ENCODE measurements at regions not wholly inside any gene's neighbourhood (a gene's known extent, or its start where the extent isn't known, plus 50 kb on each side); places are given as distances from the start of the nearest gene placed in this dataset.
"Not testable (repeated sequence)": the region's sequence is repeated elsewhere in the genome, so short reads cannot be mapped to it uniquely, and the experiment has no call there.

GRCh38 chr2:8595811-8596600 is 85.8 kb upstream of the ID2 start:
- no peak for DNase-seq

GRCh38 chr2:8597094-8597493 is 84.8 kb upstream of the ID2 start:
- no peak for DNase-seq

GRCh38 chr2:8597559-8598225 is 84.2 kb upstream of the ID2 start:
- DNase-seq: no peak

- no peak for DNase-seq
Measured at GRCh38 chr2:8598295-8599165, 83.3 kb upstream of the ID2 start.

- no peak for DNase-seq
Measured at GRCh38 chr2:8599421-8600242, 82.2 kb upstream of the ID2 start.

- no peak for DNase-seq
Measured at GRCh38 chr2:8600456-8600855, 81.4 kb upstream of the ID2 start.

GRCh38 chr2:8602809-8603208 is 79.0 kb upstream of the ID2 start:
- DNase-seq: no peak

GRCh38 chr2:8603356-8603755 is 78.5 kb upstream of the ID2 start:
- not testable (repeated sequence) for DNase-seq

GRCh38 chr2:8604262-8604661 is 77.6 kb upstream of the ID2 start:
- DNase-seq: no peak

GRCh38 chr2:8605351-8606065 is 76.3 kb upstream of the ID2 start:
- DNase-seq: no peak

- no peak for DNase-seq
Measured at GRCh38 chr2:8606226-8606625, 75.6 kb upstream of the ID2 start.

- DNase-seq: no peak
Measured at GRCh38 chr2:8606649-8607550, 75.0 kb upstream of the ID2 start.

GRCh38 chr2:8607606-8608005 is 74.2 kb upstream of the ID2 start:
- DNase-seq: no peak

GRCh38 chr2:8608411-8608954 is 73.4 kb upstream of the ID2 start:
- no peak for DNase-seq

GRCh38 chr2:8609357-8609811 is 72.5 kb upstream of the ID2 start:
- no peak for DNase-seq

- DNase-seq: not testable (repeated sequence)
Measured at GRCh38 chr2:8610775-8611174, 71.1 kb upstream of the ID2 start.

- no peak for DNase-seq
Measured at GRCh38 chr2:8611246-8611645, 70.6 kb upstream of the ID2 start.

- no peak for DNase-seq
Measured at GRCh38 chr2:8611700-8612099, 70.2 kb upstream of the ID2 start.

- no peak for DNase-seq
Measured at GRCh38 chr2:8612734-8613179, 69.1 kb upstream of the ID2 start.
